Pancreas (tissue), 10 donors: ENCODE measurements at regions not wholly inside any gene's neighbourhood (a gene's known extent, or its start where the extent isn't known, plus 50 kb on each side); places are given as distances from the start of the nearest gene placed in this dataset.

Experiments
- ATAC-seq, 4 donors: fragments of 200-7000 bp; cut with Tn5 transposase; one replicate each; pipeline versions ENCODE4 v1.8.0 to v1.9.1; 2020; ENCODE audit warnings: mild to moderate bottlenecking in 4 of 4, moderate library complexity in 4 of 4
- DNase-seq, 6 donors: peaks; one replicate each; pipeline ENCODE4 v3.0.0-alpha.2; 2020
- FAIRE-seq: peaks from 2 replicates; lab custom pipeline; 2012; peaks lifted over from hg19 to GRCh38; lab: Jason Lieb, UNC
- H3K27ac ChIP-seq, 4 donors: fragments of 200-600 bp; sonication (generic); 1 replicate in 3 of 4; 2 replicates in 1 of 4; pipeline versions ENCODE4 v1.5.0 to v1.8.0; 2020
- H3K27me3 ChIP-seq, 4 donors: fragments of 200-600 bp; one replicate each; pipeline ENCODE4 v1.8.0; 2021
- H3K36me3 ChIP-seq, 3 donors: fragments of 200-600 bp; sonication (generic) in 1 of 3; one replicate each; pipeline versions ENCODE4 v1.5.0 to v1.8.0; 2020 to 2021
- H3K4me1 ChIP-seq, 3 donors: fragments of 200-600 bp; one replicate each; pipeline ENCODE4 v1.8.0; 2021
- H3K4me3 ChIP-seq, 4 donors: fragments of 200-600 bp; sonication (generic) in 2 of 4; one replicate each; pipeline versions ENCODE4 v1.5.0 to v1.8.0; 2020 to 2021
- H3K9me3 ChIP-seq, 4 donors: fragments of 200-600 bp; one replicate each; pipeline ENCODE4 v1.8.0; 2021
- WGBS, 2 donors: extraction: QIAGEN DNeasy Blood & Tissue Kit; methylation state at CpG; one replicate each; pipeline ENCODE4 v1.1.7; 2013; 5-methylcytosine and 5-hydroxymethylcytosine counted together
- intact Hi-C, 3 donors: fragments of 100-400 bp; cut with DNase I; formaldehyde crosslinking; loops; one replicate each; pipeline versions ENCODE4 v1.11.1 to v1.14.2; 2022
- TF ChIP-seq, protein P1 (sequence below), 4 donors: fragments of 200-600 bp; sonication (generic) in 3 of 4; IDR thresholded peaks; one replicate each; pipeline versions ENCODE4 v1.5.0 to v1.8.0; 2021; ENCODE audit warnings: antibody characterized with exemption in 4 of 4
- donor health status: healthy with polysubstance abuse.
- donor health status: DM: no; HTN: no; CAD: no; lungs with moderate emphysema.
- donor health status: DM: no; HTN: no; CAD: no.
- donor health status: control.
- donor health status: control.
- donor health status: Bipolar disorder and iron deficiency.
- donor health status: DM: yes; HTN: yes; CAD: no.
- donor health status: DM: no; HTN: no; CAD: no.
- donor health status: DM: no; HTN: no; CAD: no.
- donor health status: DM: yes; HTN: yes; CAD: no.

DNA sequence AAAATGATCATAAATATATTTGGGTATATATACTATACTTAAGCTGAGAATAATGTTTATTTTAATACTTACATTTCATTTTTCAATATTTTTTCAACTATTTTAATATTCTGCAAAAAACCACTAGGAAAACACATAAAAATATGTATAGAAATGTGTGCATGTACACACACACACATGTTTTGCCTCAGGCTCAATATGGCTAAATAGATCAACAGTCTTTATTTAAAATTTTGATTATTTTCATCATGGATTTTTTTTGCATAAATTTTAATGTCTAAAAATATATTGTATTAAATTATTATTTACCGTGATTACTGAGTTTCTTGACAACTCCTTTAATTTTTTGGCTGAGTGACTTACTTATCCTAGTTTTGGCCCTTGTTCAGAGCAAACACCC is 846.5 kb downstream of the DHX35 start:
- no peaks in the 10 kb centered on the region for H3K9me3 ChIP-seq
- WGBS, 2 donors = 56 to 79% methylated on average over 1 of the region's 1 CpG
- H3K4me3 ChIP-seq = no peak overlapping the region
- H3K36me3 ChIP-seq = no peaks in the 10 kb centered on the region
- FAIRE-seq (no peak), DNase-seq (no peak), ATAC-seq (no peak)
- no peaks in the 10 kb centered on the region for H3K27me3 ChIP-seq
- TF ChIP-seq, protein P1, sequence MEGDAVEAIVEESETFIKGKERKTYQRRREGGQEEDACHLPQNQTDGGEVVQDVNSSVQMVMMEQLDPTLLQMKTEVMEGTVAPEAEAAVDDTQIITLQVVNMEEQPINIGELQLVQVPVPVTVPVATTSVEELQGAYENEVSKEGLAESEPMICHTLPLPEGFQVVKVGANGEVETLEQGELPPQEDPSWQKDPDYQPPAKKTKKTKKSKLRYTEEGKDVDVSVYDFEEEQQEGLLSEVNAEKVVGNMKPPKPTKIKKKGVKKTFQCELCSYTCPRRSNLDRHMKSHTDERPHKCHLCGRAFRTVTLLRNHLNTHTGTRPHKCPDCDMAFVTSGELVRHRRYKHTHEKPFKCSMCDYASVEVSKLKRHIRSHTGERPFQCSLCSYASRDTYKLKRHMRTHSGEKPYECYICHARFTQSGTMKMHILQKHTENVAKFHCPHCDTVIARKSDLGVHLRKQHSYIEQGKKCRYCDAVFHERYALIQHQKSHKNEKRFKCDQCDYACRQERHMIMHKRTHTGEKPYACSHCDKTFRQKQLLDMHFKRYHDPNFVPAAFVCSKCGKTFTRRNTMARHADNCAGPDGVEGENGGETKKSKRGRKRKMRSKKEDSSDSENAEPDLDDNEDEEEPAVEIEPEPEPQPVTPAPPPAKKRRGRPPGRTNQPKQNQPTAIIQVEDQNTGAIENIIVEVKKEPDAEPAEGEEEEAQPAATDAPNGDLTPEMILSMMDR (IDR thresholded peaks at IDR 0.05) = no peak
- H3K4me1 ChIP-seq = no peaks in the 10 kb centered on the region
- no peak overlapping the region for H3K27ac ChIP-seq
- intact Hi-C loops = no loop called here

DNA sequence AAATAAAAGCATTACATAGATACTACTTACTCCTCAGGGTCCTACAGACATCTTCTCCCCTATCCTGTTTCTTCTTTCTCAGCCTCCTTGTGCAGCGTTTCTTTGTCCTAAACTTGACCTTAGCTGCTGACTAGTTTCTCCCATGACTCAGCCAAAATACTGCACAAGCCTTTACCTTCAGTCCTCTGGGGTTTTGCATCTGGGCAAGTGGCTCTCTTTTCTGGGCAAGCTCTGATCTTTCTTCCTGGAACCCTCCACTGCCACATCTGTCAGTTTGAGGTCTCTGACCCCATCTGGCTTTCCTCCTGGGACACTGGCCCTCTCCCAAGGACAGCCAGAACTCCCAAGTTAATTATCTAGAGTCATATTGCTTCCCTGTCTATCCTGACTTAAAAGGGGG is 838.4 kb downstream of the DHX35 start:
- Histone ChIP-seq H3K27ac (no peak overlapping the region), H3K4me1 (no peaks in the 10 kb centered on the region), H3K27me3 (no peaks in the 10 kb centered on the region), H3K36me3 (no peaks in the 10 kb centered on the region), H3K9me3 (no peaks in the 10 kb centered on the region), H3K4me3 (no peak overlapping the region)
- TF ChIP-seq, protein P1 (IDR thresholded peaks at IDR 0.05) = no peak
- intact Hi-C loops = no loop called here
- peak in 1 of 6 donors; percentile 11 for DNase-seq
- FAIRE-seq = no peak
- ATAC-seq = peak in 2 of 4 donors; percentile 25 to 53
- 8 to 38% methylated on average over 1 of the region's 1 CpG for whole genome bisulfite sequencing, 2 donors

DNA sequence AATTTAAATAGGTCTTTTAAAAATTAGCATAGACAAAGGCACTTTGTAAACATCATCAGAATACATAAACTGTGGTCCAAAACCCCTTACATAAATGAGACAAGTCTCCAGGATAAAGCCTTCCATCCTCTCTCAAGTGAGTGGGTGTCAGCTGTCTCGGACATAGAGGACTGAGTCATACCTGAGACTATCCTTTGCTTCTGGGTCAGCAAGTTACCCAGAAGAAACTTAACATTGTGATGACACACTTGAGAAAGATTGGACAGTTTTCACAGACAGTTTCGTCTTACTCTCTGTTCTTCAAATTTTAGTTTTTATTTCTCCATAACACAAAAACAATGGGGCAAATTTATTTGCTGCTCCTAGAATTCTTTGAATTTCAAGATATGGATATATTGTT is 838.0 kb downstream of the DHX35 start:
- H3K4me1 ChIP-seq = no peaks in the 10 kb centered on the region
- TF ChIP-seq, protein P1 (IDR thresholded peaks at IDR 0.05) = no peak
- intact Hi-C loops = no loop called here
- no peak for FAIRE-seq
- no peaks in the 10 kb centered on the region for H3K9me3 ChIP-seq
- no peak overlapping the region for H3K4me3 ChIP-seq
- 46 to 69% methylated on average over 2 of the region's 2 CpGs for WGBS, 2 donors
- no peak overlapping the region for H3K27ac ChIP-seq
- no peaks in the 10 kb centered on the region for H3K27me3 ChIP-seq
- peak in 1 of 4 donors; percentile 49 for ATAC-seq
- no peak for DNase-seq
- no peaks in the 10 kb centered on the region for H3K36me3 ChIP-seq

DNA sequence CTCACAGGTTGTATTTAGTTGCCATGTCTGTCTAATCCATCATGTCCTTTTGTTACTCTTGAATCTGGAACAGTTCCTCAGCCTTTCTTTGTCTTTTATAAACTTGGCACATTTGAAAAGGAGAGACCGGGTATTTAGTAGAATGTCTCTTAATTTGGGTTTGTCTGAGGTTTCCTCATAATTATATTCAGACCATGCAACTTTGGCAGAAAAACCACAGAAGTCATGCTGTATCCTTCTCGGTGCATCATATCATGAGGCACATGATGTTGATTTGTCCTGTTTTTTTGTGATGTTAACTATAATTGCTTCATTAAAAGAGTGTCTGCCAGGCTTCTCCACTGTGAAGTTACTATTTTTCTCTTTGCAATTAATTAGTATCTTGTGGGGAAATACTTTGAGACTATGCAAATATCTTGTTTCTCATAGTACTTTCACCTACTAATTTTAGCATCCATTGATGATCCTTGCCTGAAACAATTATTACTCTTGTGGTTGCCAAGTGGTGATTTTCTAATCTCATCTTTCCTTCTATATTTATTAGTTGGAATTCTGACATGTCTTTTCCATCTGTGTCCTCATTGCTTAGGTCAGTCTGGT is 837.3 kb downstream of the DHX35 start:
- H3K9me3 ChIP-seq = no peaks in the 10 kb centered on the region
- DNase-seq = no peak
- TF ChIP-seq, protein P1 (IDR thresholded peaks at IDR 0.05) = no peak
- no peaks in the 10 kb centered on the region for H3K27me3 ChIP-seq
- FAIRE-seq = no peak
- H3K4me3 ChIP-seq = no peak overlapping the region
- no peak overlapping the region for H3K27ac ChIP-seq
- no peak for ATAC-seq
- 71 to 83% methylated on average over 2 of the region's 2 CpGs for WGBS, 2 donors
- H3K4me1 ChIP-seq = no peaks in the 10 kb centered on the region
- no peaks in the 10 kb centered on the region for H3K36me3 ChIP-seq
- intact Hi-C loops = no loop called here

DNA sequence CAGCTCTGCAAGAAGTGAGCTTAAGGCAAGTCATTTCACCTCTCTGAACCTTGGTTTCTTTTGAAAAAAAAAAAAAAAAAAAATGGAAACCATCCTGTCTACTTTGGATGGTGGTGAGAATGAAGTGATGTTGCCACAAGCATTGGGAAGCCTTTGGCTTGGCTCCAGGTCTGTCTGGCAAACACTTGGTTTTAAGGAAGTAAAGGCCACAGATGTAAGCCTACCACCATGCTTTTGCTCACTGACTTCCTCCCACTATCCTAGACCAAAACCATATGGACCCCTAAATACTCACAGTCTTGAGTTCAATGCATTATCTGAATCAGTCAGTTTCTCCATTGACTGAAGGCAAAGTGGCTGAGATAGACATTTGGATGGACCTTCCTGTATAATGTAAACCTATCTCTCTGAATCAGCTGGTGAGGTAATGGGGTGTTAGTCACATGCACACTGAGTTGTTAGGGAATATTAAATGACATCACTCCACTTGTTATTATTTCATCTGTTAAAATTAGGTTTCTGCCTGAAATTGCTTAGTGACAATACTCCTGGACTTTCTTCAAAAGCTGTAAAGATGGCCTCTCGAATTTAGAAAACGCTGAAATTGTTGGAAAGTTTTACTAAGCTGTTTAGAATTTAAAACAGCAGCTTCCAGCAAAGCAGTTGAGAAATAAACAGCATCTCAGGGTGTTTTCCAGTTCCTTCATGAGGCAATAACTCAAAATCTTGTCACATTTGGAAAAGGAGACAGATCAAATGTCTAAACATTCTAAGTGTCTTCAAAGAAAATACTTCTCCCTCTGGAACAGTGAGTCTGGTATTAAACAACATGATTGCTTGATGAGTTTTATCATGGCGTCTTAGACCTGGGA is 833.5 kb downstream of the DHX35 start:
- TF ChIP-seq, protein P1 (IDR thresholded peaks at IDR 0.05) = no peak
- H3K4me1 ChIP-seq = no peaks in the 10 kb centered on the region
- intact Hi-C loops = no loop called here
- H3K27ac ChIP-seq = no peak overlapping the region
- H3K27me3 ChIP-seq = no peaks in the 10 kb centered on the region
- FAIRE-seq = peak; percentile 13
- H3K36me3 ChIP-seq = no peaks in the 10 kb centered on the region
- no peaks in the 10 kb centered on the region for H3K9me3 ChIP-seq
- DNase-seq = no peak
- no peak overlapping the region for H3K4me3 ChIP-seq
- peak in 1 of 4 donors; percentile 30 for ATAC-seq
- 50 to 57% methylated on average over 3 of the region's 3 CpGs for WGBS, 2 donors
